Epithelial cell of esophagus (primary cell): ENCODE measurements at regions not wholly inside any gene's neighbourhood (a gene's known extent, or its start where the extent isn't known, plus 50 kb on each side); places are given as distances from the start of the nearest gene placed in this dataset.

Experiments used
- DNase-seq: peaks from one replicate; pipeline ENCODE4 v3.0.0; 2010; ENCODE audit warnings: low read depth
- H3K4me3 ChIP-seq: 2 replicates; pipeline ENCODE4 v1.5.1; 2011; ENCODE audit warnings: mild to moderate bottlenecking, low read length, control low read depth
- CTCF ChIP-seq: IDR thresholded peaks from 2 replicates; pipeline ENCODE4 v1.5.1; 2011; ENCODE audit warnings: low read depth, mild to moderate bottlenecking, low read length, control low read depth, inconsistent platforms; ENCODE audit not compliant: insufficient read depth; ENCODE audit errors: missing control alignments

GRCh38 chr10:6313111-6313895, 110.6 kb downstream of the PFKFB3 start:
- no peak for TF ChIP-seq CTCF
- no peak overlapping the region for H3K4me3 ChIP-seq
- no peak for DNase-seq

GRCh38 chr10:6314620-6315205, 112.0 kb downstream of the PFKFB3 start:
- peak; percentile 52 for DNase-seq
- no peak overlapping the region for H3K4me3 ChIP-seq
- no peak for TF ChIP-seq CTCF

GRCh38 chr10:6319119-6319518, 116.4 kb downstream of the PFKFB3 start:
- DNase-seq = no peak
- TF ChIP-seq CTCF = no peak

GRCh38 chr10:6320320-6321010, 117.7 kb downstream of the PFKFB3 start:
- H3K4me3 ChIP-seq = no peak overlapping the region
- TF ChIP-seq CTCF = no peak
- DNase-seq = no peak

More at GRCh38 chr10:6319119-6319518, 116.4 kb downstream of the PFKFB3 start:
- H3K4me3 ChIP-seq = no peak overlapping the region

- no peak for TF ChIP-seq CTCF
- DNase-seq = peak; percentile 54
- no peak overlapping the region for H3K4me3 ChIP-seq
These were observed 119.1 kb downstream of the PFKFB3 start for GRCh38 chr10:6321880-6322279.

GRCh38 chr10:6322805-6323204, 120.1 kb downstream of the PFKFB3 start:
- no peak overlapping the region for H3K4me3 ChIP-seq
- no peak for TF ChIP-seq CTCF
- no peak for DNase-seq
